ENCODE measurements at regions not wholly inside any gene's neighbourhood (a gene's known extent, or its start where the extent isn't known, plus 50 kb on each side); places are given as distances from the start of the nearest gene placed in this dataset.
"Not testable (repeated sequence)": the region's sequence is repeated elsewhere in the genome, so short reads cannot be mapped to it uniquely, and the experiment has no call there.

DNA sequence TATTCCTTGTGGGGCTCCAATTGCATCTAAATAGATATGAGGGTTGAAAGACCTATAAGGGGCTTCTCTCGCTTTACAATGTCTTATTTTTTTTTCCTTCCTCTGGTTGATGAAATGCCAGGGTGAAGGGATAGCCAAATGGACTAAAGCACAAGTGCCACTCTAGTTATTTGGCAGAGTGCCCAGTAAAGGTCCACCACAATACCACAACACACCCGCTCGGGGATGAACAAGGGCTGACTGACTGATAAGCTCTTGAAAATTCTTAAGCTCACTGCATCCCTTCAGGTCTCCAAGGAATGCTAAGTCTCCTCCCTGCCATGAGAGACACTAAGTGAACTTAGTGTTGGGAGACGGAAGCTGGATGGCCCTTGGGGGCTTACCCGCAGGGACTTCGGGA, 121.0 kb upstream of the CCNG1 start:
- H3F3A ChIP-seq (ENCODE audit: insufficient read depth, low read length, poor library complexity, severe bottlenecking); H3K79me2 ChIP-seq (replicated peaks; ENCODE audit: insufficient read depth, low read length); H3K9me2 ChIP-seq (ENCODE audit: insufficient read depth, low read length); H3K4me2 ChIP-seq (ENCODE audit: low read length); H3K4me3 ChIP-seq (ENCODE audit: low read length); H3K27me3 ChIP-seq (ENCODE audit: insufficient read depth, low read depth, low read length); H3K9me3 ChIP-seq (ENCODE audit: low read length); H3K27ac ChIP-seq (ENCODE audit: low read length); H4K20me1 ChIP-seq (ENCODE audit: insufficient read depth); H2AFZ ChIP-seq (ENCODE audit: low read depth, low read length); H3K36me3 ChIP-seq (ENCODE audit: insufficient read depth, low read length); H3K9ac ChIP-seq (ENCODE audit: low read length): not testable (repeated sequence)

DNA sequence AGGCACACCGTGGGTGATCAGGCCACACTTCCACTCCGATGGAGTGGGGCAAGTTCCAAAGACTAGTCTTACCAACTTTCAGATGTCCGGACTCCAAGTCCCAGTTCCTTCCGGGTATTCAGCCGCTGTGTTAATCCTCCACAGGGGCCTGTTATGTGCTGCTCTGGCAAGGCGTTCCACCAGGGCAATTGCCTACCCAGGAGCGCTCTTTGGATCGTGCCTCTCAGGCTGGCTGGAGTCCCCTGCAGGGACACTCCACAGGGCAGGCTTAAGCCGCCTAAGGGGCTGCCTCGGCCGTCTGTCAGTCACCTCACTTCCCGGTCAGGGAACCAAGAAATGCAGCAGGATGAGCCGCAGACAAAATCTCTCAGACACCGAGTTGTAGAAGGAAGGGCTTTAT, 118.7 kb upstream of the CCNG1 start:
- H3K36me3 ChIP-seq (ENCODE audit: insufficient read depth, low read length) = no peaks in the 10 kb centered on the region
- no peak overlapping the region for H3K27ac ChIP-seq (ENCODE audit: low read length)
- no peak for TF ChIP-seq EP300 (conservative IDR thresholded peaks at IDR 0.05; ENCODE audit: poor library complexity, severe bottlenecking)
- no peaks in the 10 kb centered on the region for H3F3A ChIP-seq (ENCODE audit: insufficient read depth, low read length, poor library complexity, severe bottlenecking)
- H3K4me2 ChIP-seq (ENCODE audit: low read length) = no peak overlapping the region
- H3K4me3 ChIP-seq (ENCODE audit: low read length) = no peak overlapping the region
- H3K9me2 ChIP-seq (ENCODE audit: insufficient read depth, low read length) = no peaks in the 10 kb centered on the region
- no peaks in the 10 kb centered on the region for H4K20me1 ChIP-seq (ENCODE audit: insufficient read depth)
- H3K79me2 ChIP-seq (replicated peaks; ENCODE audit: insufficient read depth, low read length) = no peaks in the 10 kb centered on the region
- no peak overlapping the region for H2AFZ ChIP-seq (ENCODE audit: low read depth, low read length)
- no peaks in the 10 kb centered on the region for H3K9me3 ChIP-seq (ENCODE audit: low read length)
- H3K9ac ChIP-seq (ENCODE audit: low read length) = no peak overlapping the region
- no peaks in the 10 kb centered on the region for H3K27me3 ChIP-seq (ENCODE audit: insufficient read depth, low read depth, low read length)

DNA sequence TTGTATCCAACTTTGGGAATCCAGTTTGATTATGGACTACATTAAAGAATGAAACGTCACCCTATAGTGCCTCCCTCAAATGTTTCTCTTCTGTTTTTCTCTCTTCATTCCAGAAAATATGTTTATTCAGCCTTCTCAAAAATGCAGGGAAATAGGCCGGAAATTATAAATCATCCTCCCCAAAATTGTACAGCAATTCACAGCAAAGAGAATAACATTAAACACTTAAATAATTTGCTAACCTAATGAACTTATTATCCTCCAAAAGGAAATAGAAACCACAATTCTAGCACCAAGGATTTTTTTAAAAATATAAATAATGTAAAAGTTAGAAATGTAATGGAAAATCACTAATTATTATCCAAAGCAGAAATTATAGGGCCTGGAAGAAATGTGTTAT, 115.9 kb upstream of the CCNG1 start:
- H3F3A ChIP-seq (ENCODE audit: insufficient read depth, low read length, poor library complexity, severe bottlenecking) = no peaks in the 10 kb centered on the region
- H3K9me3 ChIP-seq (ENCODE audit: low read length) = no peaks in the 10 kb centered on the region
- H3K36me3 ChIP-seq (ENCODE audit: insufficient read depth, low read length) = no peaks in the 10 kb centered on the region
- no peak overlapping the region for H3K4me2 ChIP-seq (ENCODE audit: low read length)
- TF ChIP-seq POLR2AphosphoS5 (IDR thresholded peaks at IDR 0.05) = no peak
- no peak for TF ChIP-seq MXI1 (conservative IDR thresholded peaks at IDR 0.05; ENCODE audit: poor library complexity, severe bottlenecking)
- TF ChIP-seq SMC3 (conservative IDR thresholded peaks at IDR 0.05; ENCODE audit: poor library complexity) = no peak
- TF ChIP-seq RAD21 (conservative IDR thresholded peaks at IDR 0.05) = no peak
- no peak for TF ChIP-seq EP300 (conservative IDR thresholded peaks at IDR 0.05; ENCODE audit: poor library complexity, severe bottlenecking)
- no peak for TF ChIP-seq TAF1 (IDR thresholded peaks at IDR 0.05; ENCODE audit: low read depth)
- TF ChIP-seq, protein P1, sequence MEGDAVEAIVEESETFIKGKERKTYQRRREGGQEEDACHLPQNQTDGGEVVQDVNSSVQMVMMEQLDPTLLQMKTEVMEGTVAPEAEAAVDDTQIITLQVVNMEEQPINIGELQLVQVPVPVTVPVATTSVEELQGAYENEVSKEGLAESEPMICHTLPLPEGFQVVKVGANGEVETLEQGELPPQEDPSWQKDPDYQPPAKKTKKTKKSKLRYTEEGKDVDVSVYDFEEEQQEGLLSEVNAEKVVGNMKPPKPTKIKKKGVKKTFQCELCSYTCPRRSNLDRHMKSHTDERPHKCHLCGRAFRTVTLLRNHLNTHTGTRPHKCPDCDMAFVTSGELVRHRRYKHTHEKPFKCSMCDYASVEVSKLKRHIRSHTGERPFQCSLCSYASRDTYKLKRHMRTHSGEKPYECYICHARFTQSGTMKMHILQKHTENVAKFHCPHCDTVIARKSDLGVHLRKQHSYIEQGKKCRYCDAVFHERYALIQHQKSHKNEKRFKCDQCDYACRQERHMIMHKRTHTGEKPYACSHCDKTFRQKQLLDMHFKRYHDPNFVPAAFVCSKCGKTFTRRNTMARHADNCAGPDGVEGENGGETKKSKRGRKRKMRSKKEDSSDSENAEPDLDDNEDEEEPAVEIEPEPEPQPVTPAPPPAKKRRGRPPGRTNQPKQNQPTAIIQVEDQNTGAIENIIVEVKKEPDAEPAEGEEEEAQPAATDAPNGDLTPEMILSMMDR (IDR thresholded peaks at IDR 0.05; ENCODE audit: poor library complexity, severe bottlenecking) = no peak
- TF ChIP-seq EZH2 (IDR thresholded peaks at IDR 0.05; ENCODE audit: borderline replicate concordance, insufficient read depth, low read length, poor library complexity, severe bottlenecking) = no peak
- H4K20me1 ChIP-seq (ENCODE audit: insufficient read depth) = no peaks in the 10 kb centered on the region
- H3K79me2 ChIP-seq (replicated peaks; ENCODE audit: insufficient read depth, low read length) = no peaks in the 10 kb centered on the region
- no peak overlapping the region for H2AFZ ChIP-seq (ENCODE audit: low read depth, low read length)
- H3K27me3 ChIP-seq (ENCODE audit: insufficient read depth, low read depth, low read length) = no peaks in the 10 kb centered on the region
- no peak overlapping the region for H3K9ac ChIP-seq (ENCODE audit: low read length)
- no peak overlapping the region for H3K4me3 ChIP-seq (ENCODE audit: low read length)
- H3K27ac ChIP-seq (ENCODE audit: low read length) = no peak overlapping the region
- H3K9me2 ChIP-seq (ENCODE audit: insufficient read depth, low read length) = no peaks in the 10 kb centered on the region

Data from neural cell (in vitro differentiated cells).